Smooth muscle cell of the brain vasculature (primary cell): ENCODE measurements at regions not wholly inside any gene's neighbourhood (a gene's known extent, or its start where the extent isn't known, plus 50 kb on each side); places are given as distances from the start of the nearest gene placed in this dataset.

Source experiments
- DNase-seq: peaks from one replicate; pipeline ENCODE4 v3.0.0-alpha.2; 2012; ENCODE audit warnings: low read depth, low spot score

- no peak for DNase-seq
Measured at GRCh38 chr14:76603713-76604112, 157.6 kb upstream of the VASH1 start.

- DNase-seq, result no peak
Measured at GRCh38 chr14:76607510-76607909, 153.8 kb upstream of the VASH1 start.

GRCh38 chr14:76612654-76613053 lies 148.6 kb upstream of the VASH1 start:
- no peak for DNase-seq

- no peak for DNase-seq
Measured at GRCh38 chr14:76613616-76614015, 147.7 kb upstream of the VASH1 start.

- no peak for DNase-seq
Measured at GRCh38 chr14:76615331-76615730, 145.9 kb upstream of the VASH1 start.

GRCh38 chr14:76617440-76617839 lies 143.8 kb upstream of the VASH1 start:
- DNase-seq, result no peak

- no peak for DNase-seq
Measured at GRCh38 chr14:76636602-76637001, 124.7 kb upstream of the VASH1 start.

GRCh38 chr14:76638841-76639240 lies 122.4 kb upstream of the VASH1 start:
- no peak for DNase-seq

- no peak for DNase-seq
Measured at GRCh38 chr14:76639606-76640229, 121.5 kb upstream of the VASH1 start.

GRCh38 chr14:76640923-76641395 lies 120.3 kb upstream of the VASH1 start:
- DNase-seq, result no peak

- no peak for DNase-seq
Measured at GRCh38 chr14:76641541-76641940, 119.7 kb upstream of the VASH1 start.

- no peak for DNase-seq
Measured at GRCh38 chr14:76643887-76644286, 117.4 kb upstream of the VASH1 start.

GRCh38 chr14:76644855-76645518 lies 116.3 kb upstream of the VASH1 start:
- DNase-seq, result no peak

- DNase-seq, result no peak
Measured at GRCh38 chr14:76647697-76648298, 113.5 kb upstream of the VASH1 start.

- DNase-seq, result no peak
Measured at GRCh38 chr14:76651410-76652055, 109.7 kb upstream of the VASH1 start.

GRCh38 chr14:76653875-76654572 lies 107.2 kb upstream of the VASH1 start:
- no peak for DNase-seq

- DNase-seq, result no peak
Measured at GRCh38 chr14:76654573-76655108, 106.6 kb upstream of the VASH1 start.

- DNase-seq, result no peak
Measured at GRCh38 chr14:76655331-76655730, 105.9 kb upstream of the VASH1 start.

- DNase-seq, result no peak
Measured at GRCh38 chr14:76656592-76656991, 104.7 kb upstream of the VASH1 start.

- DNase-seq, result no peak
Measured at GRCh38 chr14:76657404-76657803, 103.9 kb upstream of the VASH1 start.

GRCh38 chr14:76657846-76658245 lies 103.4 kb upstream of the VASH1 start:
- no peak for DNase-seq

- DNase-seq, result no peak
Measured at GRCh38 chr14:76662580-76662979, 98.7 kb upstream of the VASH1 start.
